Osteoblast (primary cell): ENCODE measurements at regions not wholly inside any gene's neighbourhood (a gene's known extent, or its start where the extent isn't known, plus 50 kb on each side); places are given as distances from the start of the nearest gene placed in this dataset.

Source experiments
- DNase-seq: peaks from one replicate; pipeline ENCODE4 v3.0.0; 2011; ENCODE audit warnings: low spot score, mixed read lengths; ENCODE audit not compliant: insufficient read length; ENCODE audit errors: missing footprints
- H2AFZ ChIP-seq: 2 replicates; pipeline ENCODE4 v1.6.0; 2011; ENCODE audit warnings: mild to moderate bottlenecking, low read length
- H3K27ac ChIP-seq: 2 replicates; pipeline ENCODE4 v1.5.1; 2011; ENCODE audit warnings: mild to moderate bottlenecking, low read depth, low read length, moderate library complexity
- H3K27me3 ChIP-seq: 2 replicates; pipeline ENCODE4 v1.6.0; 2012; ENCODE audit warnings: mild to moderate bottlenecking, control low read depth, inconsistent platforms, low read length, moderate library complexity; ENCODE audit not compliant: insufficient read depth
- H3K36me3 ChIP-seq: 2 replicates; pipeline ENCODE4 v1.5.1; 2011; ENCODE audit warnings: mild to moderate bottlenecking, low read length, control low read depth, moderate library complexity; ENCODE audit not compliant: insufficient read depth
- H3K4me1 ChIP-seq: 2 replicates; pipeline ENCODE4 v1.5.1; 2011; ENCODE audit warnings: mild to moderate bottlenecking, low read length, control low read depth, moderate library complexity; ENCODE audit not compliant: insufficient read depth
- H3K4me2 ChIP-seq: 2 replicates; pipeline ENCODE4 v1.6.0; 2011; ENCODE audit warnings: mild to moderate bottlenecking, low read length; ENCODE audit not compliant: insufficient read depth
- H3K4me3 ChIP-seq: fragments of 200-600 bp; sonication (generic); 3 replicates; pipeline ENCODE4 v1.5.1; 2012; ENCODE audit warnings: mild to moderate bottlenecking, low read length, inconsistent platforms; ENCODE audit not compliant: insufficient read depth
- H3K79me2 ChIP-seq: 2 replicates; pipeline ENCODE4 v1.6.0; 2012; ENCODE audit warnings: mild to moderate bottlenecking, low read length, control low read depth, inconsistent platforms; ENCODE audit not compliant: insufficient read depth
- H3K9me3 ChIP-seq: 2 replicates; pipeline ENCODE4 v1.5.1; 2011; ENCODE audit warnings: low read depth, low read length, control low read depth
- H4K20me1 ChIP-seq: 2 replicates; pipeline ENCODE4 v1.6.0; 2012; ENCODE audit warnings: mild to moderate bottlenecking, low read length, control low read depth; ENCODE audit not compliant: insufficient read depth
- CTCF ChIP-seq: IDR thresholded peaks from 2 replicates; pipeline ENCODE4 v1.5.1; 2011; ENCODE audit warnings: mild to moderate bottlenecking, low read depth, low read length, moderate library complexity; ENCODE audit errors: extremely low read depth

- Histone ChIP-seq H3K79me2 (no peaks in the 10 kb centered on the region), H3K27me3 (no peaks in the 10 kb centered on the region), H4K20me1 (no peaks in the 10 kb centered on the region), H3K9me3 (no peaks in the 10 kb centered on the region), H3K36me3 (no peaks in the 10 kb centered on the region), H2AFZ (no peak overlapping the region), H3K27ac (no peak overlapping the region), H3K4me3 (no peak overlapping the region), H3K4me1 (no peaks in the 10 kb centered on the region), H3K4me2 (no peak overlapping the region)
- no peak for DNase-seq
- TF ChIP-seq CTCF: no peak
Measured at GRCh38 chr7:20503278-20503950, 112.1 kb upstream of the ABCB5 start.

- H3K79me2 ChIP-seq: no peaks in the 10 kb centered on the region
- DNase-seq: no peak
- no peak overlapping the region for H3K4me3 ChIP-seq
- H3K36me3 ChIP-seq: no peaks in the 10 kb centered on the region
- no peaks in the 10 kb centered on the region for H3K4me1 ChIP-seq
- no peak overlapping the region for H3K27ac ChIP-seq
- no peak for TF ChIP-seq CTCF
- H3K9me3 ChIP-seq: no peaks in the 10 kb centered on the region
- no peak overlapping the region for H2AFZ ChIP-seq
- H3K4me2 ChIP-seq: no peak overlapping the region
- H3K27me3 ChIP-seq: no peaks in the 10 kb centered on the region
- no peaks in the 10 kb centered on the region for H4K20me1 ChIP-seq
Measured at GRCh38 chr7:20504060-20504459, 111.4 kb upstream of the ABCB5 start.

GRCh38 chr7:20506175-20506574 is 109.3 kb upstream of the ABCB5 start:
- no peak for TF ChIP-seq CTCF
- H3K4me3 ChIP-seq: no peak overlapping the region
- H3K79me2 ChIP-seq: no peaks in the 10 kb centered on the region
- H3K36me3 ChIP-seq: no peaks in the 10 kb centered on the region
- H3K9me3 ChIP-seq: no peaks in the 10 kb centered on the region
- no peak overlapping the region for H3K27ac ChIP-seq
- H2AFZ ChIP-seq: no peak overlapping the region
- no peaks in the 10 kb centered on the region for H3K27me3 ChIP-seq
- no peak overlapping the region for H3K4me2 ChIP-seq
- H4K20me1 ChIP-seq: no peaks in the 10 kb centered on the region
- H3K4me1 ChIP-seq: no peaks in the 10 kb centered on the region
- DNase-seq: no peak

- Histone ChIP-seq H3K27ac (no peak overlapping the region), H3K4me1 (no peaks in the 10 kb centered on the region)
Measured at GRCh38 chr7:20507157-20507556, 108.3 kb upstream of the ABCB5 start.

More at GRCh38 chr7:20507157-20507556, 108.3 kb upstream of the ABCB5 start:
- DNase-seq: no peak
- no peak overlapping the region for H2AFZ ChIP-seq
- no peaks in the 10 kb centered on the region for H3K79me2 ChIP-seq
- no peak for TF ChIP-seq CTCF
- no peaks in the 10 kb centered on the region for H4K20me1 ChIP-seq
- H3K36me3 ChIP-seq: no peaks in the 10 kb centered on the region
- no peak overlapping the region for H3K4me2 ChIP-seq
- no peaks in the 10 kb centered on the region for H3K27me3 ChIP-seq
- no peak overlapping the region for H3K4me3 ChIP-seq
- H3K9me3 ChIP-seq: no peaks in the 10 kb centered on the region
